HCT116 (cell line): ENCODE measurements at regions not wholly inside any gene's neighbourhood (a gene's known extent, or its start where the extent isn't known, plus 50 kb on each side); places are given as distances from the start of the nearest gene placed in this dataset.

Experiments used
- EGR1 ChIP-seq: IDR thresholded peaks from 2 replicates; pipeline ENCODE4 v1.6.1; 2012; ENCODE audit warnings: low read depth
- EZH2 ChIP-seq: fragments of 200-600 bp; sonication (generic); IDR thresholded peaks from 2 replicates; pipeline ENCODE4 v1.6.1; 2017; ENCODE audit warnings: antibody characterized with exemption, mixed run types
- JUND ChIP-seq: IDR thresholded peaks from 2 replicates; pipeline ENCODE4 v1.6.1; 2012
- TF ChIP-seq, protein P1 (sequence below), 3 experiments: fragments of 200-600 bp in 1 of 3; sonication (generic) in 1 of 3; IDR thresholded peaks in 2 of 3; conservative IDR thresholded peaks in 1 of 3; 2 replicates each; pipeline ENCODE4 v1.5.1; 2012 to 2017; ENCODE audit warnings: low read depth in 2 of 3, low read length in 2 of 3, antibody characterized with exemption in 1 of 3, borderline replicate concordance in 1 of 3, control low read depth in 1 of 3, mild to moderate bottlenecking in 1 of 3, mixed read lengths in 1 of 3, mixed run types in 1 of 3, moderate library complexity in 1 of 3; ENCODE audit not compliant: insufficient read depth in 1 of 3

DNA sequence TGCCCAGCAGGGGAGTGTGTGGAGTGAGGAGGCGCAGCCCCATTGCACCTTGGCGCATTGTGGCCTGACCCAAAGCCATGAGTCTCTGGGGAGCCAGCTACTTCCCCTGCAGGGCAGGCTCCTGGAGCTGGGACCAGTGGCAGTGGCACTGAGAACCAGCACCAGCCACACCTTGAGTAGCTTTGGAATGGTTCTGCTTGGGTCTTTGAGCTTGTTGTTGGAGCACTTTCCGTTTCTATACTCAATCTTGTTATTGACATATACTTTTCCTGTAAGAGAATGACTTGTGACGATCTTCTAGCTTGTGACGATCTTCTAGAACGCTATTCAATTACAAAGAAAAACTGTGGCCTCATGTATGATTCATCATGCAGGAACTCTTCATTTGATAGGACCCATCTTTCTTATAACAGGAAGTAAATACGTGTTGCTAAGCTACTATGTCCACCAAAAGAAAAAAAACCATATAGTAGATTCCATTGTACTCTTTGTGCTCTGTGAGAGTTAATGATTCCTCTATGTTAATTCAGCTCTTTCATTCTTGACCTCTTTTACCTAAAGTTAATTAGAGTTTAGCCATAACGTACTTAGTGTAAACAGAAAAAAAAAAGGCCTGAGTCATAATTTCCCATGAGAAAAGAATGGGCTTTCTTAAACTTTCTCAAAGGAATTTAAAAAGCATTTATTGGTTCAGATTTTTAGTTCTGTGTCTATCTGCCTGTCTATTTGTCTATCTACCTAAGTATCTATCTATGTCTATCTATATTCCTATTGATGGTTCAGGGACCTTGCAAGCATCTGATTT, 113.1 kb downstream of the GATA6 start:
- no peak for TF ChIP-seq EZH2
- peak; percentile 30; the same call in 1 of the 2 replicates for TF ChIP-seq JUND
- TF ChIP-seq, protein P1, sequence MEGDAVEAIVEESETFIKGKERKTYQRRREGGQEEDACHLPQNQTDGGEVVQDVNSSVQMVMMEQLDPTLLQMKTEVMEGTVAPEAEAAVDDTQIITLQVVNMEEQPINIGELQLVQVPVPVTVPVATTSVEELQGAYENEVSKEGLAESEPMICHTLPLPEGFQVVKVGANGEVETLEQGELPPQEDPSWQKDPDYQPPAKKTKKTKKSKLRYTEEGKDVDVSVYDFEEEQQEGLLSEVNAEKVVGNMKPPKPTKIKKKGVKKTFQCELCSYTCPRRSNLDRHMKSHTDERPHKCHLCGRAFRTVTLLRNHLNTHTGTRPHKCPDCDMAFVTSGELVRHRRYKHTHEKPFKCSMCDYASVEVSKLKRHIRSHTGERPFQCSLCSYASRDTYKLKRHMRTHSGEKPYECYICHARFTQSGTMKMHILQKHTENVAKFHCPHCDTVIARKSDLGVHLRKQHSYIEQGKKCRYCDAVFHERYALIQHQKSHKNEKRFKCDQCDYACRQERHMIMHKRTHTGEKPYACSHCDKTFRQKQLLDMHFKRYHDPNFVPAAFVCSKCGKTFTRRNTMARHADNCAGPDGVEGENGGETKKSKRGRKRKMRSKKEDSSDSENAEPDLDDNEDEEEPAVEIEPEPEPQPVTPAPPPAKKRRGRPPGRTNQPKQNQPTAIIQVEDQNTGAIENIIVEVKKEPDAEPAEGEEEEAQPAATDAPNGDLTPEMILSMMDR (IDR thresholded peaks at IDR 0.05 in 2 of 3, conservative IDR thresholded peaks at IDR 0.05 in 1 of 3; ENCODE audit: borderline replicate concordance in 1 of 3, insufficient read depth in 1 of 3, low read depth in 2 of 3, low read length in 2 of 3): no peak
- TF ChIP-seq EGR1: no peak
